GM10266 (cell line): ENCODE measurements at regions not wholly inside any gene's neighbourhood (a gene's known extent, or its start where the extent isn't known, plus 50 kb on each side); places are given as distances from the start of the nearest gene placed in this dataset.
"Not testable (repeated sequence)": the region's sequence is repeated elsewhere in the genome, so short reads cannot be mapped to it uniquely, and the experiment has no call there.

Experiments used
- DNase-seq: peaks from one replicate; pipeline ENCODE4 v3.0.0; 2012; ENCODE audit errors: extremely low spot score
- TF ChIP-seq, protein P1 (sequence below): IDR thresholded peaks from 2 replicates; pipeline ENCODE4 v1.5.1; 2012; ENCODE audit warnings: mild to moderate bottlenecking, low read depth; ENCODE audit not compliant: control insufficient read depth, insufficient read depth; ENCODE audit errors: missing control alignments

DNA sequence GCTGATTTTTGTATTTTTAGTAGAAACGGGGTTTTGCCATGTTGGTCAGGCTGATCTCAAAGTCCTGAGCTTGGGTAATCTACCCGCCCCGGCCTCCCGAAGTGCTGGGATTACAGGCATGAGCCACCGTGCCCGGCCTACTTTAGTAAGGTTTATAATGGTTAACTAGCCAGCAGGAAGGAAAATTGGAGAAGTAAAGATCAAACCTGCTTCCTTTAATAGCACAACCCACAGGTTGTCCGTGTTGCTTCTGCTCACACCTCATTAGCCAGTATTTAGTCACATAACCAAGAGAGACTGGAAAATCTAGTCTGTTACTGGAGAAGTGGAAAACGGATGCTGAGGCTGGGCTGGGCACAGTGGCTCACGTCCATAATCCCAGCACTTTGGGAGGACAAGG is 51.9 kb upstream of the TBL1XR1 start:
- TF ChIP-seq, protein P1, sequence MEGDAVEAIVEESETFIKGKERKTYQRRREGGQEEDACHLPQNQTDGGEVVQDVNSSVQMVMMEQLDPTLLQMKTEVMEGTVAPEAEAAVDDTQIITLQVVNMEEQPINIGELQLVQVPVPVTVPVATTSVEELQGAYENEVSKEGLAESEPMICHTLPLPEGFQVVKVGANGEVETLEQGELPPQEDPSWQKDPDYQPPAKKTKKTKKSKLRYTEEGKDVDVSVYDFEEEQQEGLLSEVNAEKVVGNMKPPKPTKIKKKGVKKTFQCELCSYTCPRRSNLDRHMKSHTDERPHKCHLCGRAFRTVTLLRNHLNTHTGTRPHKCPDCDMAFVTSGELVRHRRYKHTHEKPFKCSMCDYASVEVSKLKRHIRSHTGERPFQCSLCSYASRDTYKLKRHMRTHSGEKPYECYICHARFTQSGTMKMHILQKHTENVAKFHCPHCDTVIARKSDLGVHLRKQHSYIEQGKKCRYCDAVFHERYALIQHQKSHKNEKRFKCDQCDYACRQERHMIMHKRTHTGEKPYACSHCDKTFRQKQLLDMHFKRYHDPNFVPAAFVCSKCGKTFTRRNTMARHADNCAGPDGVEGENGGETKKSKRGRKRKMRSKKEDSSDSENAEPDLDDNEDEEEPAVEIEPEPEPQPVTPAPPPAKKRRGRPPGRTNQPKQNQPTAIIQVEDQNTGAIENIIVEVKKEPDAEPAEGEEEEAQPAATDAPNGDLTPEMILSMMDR = no peak
- DNase-seq = no peak

- no peak for DNase-seq
- TF ChIP-seq, protein P1 = no peak
These were observed 52.9 kb upstream of the TBL1XR1 start for GRCh38 chr3:177250151-177250550.

DNA sequence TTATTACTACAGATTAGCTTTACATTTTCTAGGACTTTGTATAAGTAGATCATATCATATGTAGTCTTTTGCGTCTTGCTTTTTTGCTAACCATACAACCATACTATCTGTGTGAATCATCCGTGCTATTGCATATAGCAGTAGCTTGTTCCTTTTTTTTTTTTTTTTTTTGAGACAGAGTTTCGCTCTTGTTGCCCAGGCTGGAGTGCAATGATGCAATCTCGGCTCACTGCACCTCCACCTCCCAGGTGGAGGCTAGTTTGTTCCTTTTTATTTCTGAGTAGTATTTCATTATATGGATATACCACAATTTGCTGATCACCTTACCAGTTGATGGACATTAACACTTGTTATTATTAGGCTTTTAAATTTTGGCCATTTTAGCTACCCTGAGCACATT is 54.5 kb upstream of the TBL1XR1 start:
- DNase-seq = no peak
- TF ChIP-seq, protein P1 = no peak

DNA sequence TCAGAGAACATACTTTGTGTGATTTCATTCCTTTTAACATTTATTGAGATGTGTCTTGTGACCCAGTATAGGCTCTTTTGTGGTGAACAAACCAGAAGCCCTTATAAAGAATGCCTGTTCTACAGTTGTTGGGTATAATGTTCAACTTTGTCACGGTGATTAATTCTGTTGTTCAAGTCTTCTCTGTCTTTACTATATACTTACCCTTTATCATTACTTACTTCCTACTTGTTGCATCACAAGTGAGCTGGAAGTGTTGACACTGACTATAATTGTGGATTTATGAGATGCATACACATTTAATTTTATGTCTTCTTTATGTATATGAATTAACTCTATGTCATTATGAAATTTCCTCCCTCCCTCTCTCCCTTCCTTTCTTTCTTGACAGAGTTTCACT is 59.7 kb upstream of the TBL1XR1 start:
- DNase-seq = no peak
- TF ChIP-seq, protein P1 = no peak

- no peak for DNase-seq
- TF ChIP-seq, protein P1 = no peak
These were observed 60.3 kb upstream of the TBL1XR1 start for GRCh38 chr3:177257625-177258024.

DNA sequence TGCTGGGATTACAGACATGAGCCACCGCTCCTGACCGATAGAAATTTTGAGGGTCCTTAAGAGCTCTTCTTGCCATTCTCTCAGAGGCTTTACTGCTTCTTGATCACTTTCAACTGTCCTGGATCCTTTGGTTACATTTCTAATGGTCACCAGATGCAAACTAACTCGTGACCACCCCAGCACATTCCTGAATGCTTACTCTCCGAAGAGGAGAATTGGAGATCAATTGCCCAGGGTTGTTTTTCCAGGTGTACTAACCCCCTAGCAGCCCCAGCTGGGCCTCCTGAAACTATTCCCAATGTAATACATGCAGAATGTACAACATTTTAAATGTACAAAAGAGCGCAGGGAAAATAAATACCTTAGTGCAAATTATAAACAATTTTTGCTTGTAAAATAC is 65.1 kb upstream of the TBL1XR1 start:
- DNase-seq = no peak
- TF ChIP-seq, protein P1 = no peak

- DNase-seq = no peak
- TF ChIP-seq, protein P1 = no peak
These were observed 66.5 kb upstream of the TBL1XR1 start for GRCh38 chr3:177263615-177264368.

DNA sequence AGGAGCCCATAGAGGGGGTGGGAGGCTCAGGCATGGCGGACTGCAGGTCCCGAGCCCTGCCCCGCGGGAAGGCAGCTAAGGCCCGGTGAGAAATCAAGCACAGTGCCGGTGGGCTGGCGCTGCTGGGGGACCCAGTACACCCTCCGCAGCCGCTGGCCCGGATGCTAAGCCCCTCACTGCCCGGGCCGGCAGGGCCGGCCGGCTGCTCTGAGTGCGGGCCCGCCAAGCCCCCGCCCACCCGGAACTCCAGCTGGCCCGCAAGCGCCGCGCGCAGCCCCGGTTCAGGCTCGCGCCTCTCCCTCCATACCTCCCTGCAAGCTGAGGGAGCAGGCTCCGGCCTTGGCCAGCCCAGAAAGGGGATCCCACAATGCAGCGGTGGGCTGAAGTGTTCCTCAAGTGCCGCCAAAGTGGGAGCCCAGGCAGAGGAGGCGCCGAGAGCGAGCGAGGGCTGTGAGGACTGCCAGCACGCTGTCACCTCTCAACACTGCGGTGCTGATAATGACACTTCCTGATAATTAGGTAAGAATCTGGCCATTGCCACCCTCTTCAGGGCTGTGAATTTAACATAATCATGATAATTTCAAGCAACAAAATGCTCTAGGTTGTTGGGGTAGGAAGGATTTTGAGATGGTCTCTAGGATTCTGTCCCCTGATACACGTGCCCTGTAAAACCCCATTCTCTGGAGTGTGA is 74.7 kb upstream of the TBL1XR1 start:
- DNase-seq = not testable (repeated sequence)
